ENCODE measurements at regions not wholly inside any gene's neighbourhood (a gene's known extent, or its start where the extent isn't known, plus 50 kb on each side); places are given as distances from the start of the nearest gene placed in this dataset.

- Histone ChIP-seq H3K9me3 (ENCODE audit: low read length) (no peaks in the 10 kb centered on the region), H2AFZ (ENCODE audit: low read length) (no peak overlapping the region), H3K9me2 (ENCODE audit: low read depth, low read length) (no peaks in the 10 kb centered on the region), H3K27me3 (ENCODE audit: insufficient read depth, low read length) (no peaks in the 10 kb centered on the region), H3K9ac (ENCODE audit: low read length) (no peak overlapping the region), H4K20me1 (ENCODE audit: insufficient read depth, low read length) (no peaks in the 10 kb centered on the region), H3K4me1 (ENCODE audit: insufficient read depth, low read length, severe bottlenecking) (no peaks in the 10 kb centered on the region), H3K79me2 (ENCODE audit: insufficient read depth, low read length) (no peaks in the 10 kb centered on the region), H3K4me2 (ENCODE audit: low read length) (no peak overlapping the region), H3K36me3 (ENCODE audit: insufficient read depth, low read length) (no peaks in the 10 kb centered on the region), H3F3A (ENCODE audit: insufficient read depth, low read length) (no peaks in the 10 kb centered on the region), H3K4me3 (ENCODE audit: low read depth, low read length, poor library complexity, severe bottlenecking) (no peak overlapping the region), H3K27ac (ENCODE audit: low read depth, low read length, poor library complexity, severe bottlenecking) (no peak overlapping the region)
- TF ChIP-seq EZH2 (IDR thresholded peaks at IDR 0.05; ENCODE audit: borderline replicate concordance, low read length) = no peak
- TF ChIP-seq, protein P1, sequence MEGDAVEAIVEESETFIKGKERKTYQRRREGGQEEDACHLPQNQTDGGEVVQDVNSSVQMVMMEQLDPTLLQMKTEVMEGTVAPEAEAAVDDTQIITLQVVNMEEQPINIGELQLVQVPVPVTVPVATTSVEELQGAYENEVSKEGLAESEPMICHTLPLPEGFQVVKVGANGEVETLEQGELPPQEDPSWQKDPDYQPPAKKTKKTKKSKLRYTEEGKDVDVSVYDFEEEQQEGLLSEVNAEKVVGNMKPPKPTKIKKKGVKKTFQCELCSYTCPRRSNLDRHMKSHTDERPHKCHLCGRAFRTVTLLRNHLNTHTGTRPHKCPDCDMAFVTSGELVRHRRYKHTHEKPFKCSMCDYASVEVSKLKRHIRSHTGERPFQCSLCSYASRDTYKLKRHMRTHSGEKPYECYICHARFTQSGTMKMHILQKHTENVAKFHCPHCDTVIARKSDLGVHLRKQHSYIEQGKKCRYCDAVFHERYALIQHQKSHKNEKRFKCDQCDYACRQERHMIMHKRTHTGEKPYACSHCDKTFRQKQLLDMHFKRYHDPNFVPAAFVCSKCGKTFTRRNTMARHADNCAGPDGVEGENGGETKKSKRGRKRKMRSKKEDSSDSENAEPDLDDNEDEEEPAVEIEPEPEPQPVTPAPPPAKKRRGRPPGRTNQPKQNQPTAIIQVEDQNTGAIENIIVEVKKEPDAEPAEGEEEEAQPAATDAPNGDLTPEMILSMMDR (IDR thresholded peaks at IDR 0.05; ENCODE audit: low read length) = no peak
Measured at GRCh38 chr9:14006386-14007187, 307.4 kb downstream of the NFIB start.

- no peaks in the 10 kb centered on the region for H3K27me3 ChIP-seq (ENCODE audit: insufficient read depth, low read length)
- no peak overlapping the region for H3K9ac ChIP-seq (ENCODE audit: low read length)
- H3K79me2 ChIP-seq (ENCODE audit: insufficient read depth, low read length) = no peaks in the 10 kb centered on the region
- H3K9me2 ChIP-seq (ENCODE audit: low read depth, low read length) = no peaks in the 10 kb centered on the region
- no peaks in the 10 kb centered on the region for H3K4me1 ChIP-seq (ENCODE audit: insufficient read depth, low read length, severe bottlenecking)
- H3K36me3 ChIP-seq (ENCODE audit: insufficient read depth, low read length) = no peaks in the 10 kb centered on the region
- H3F3A ChIP-seq (ENCODE audit: insufficient read depth, low read length) = no peaks in the 10 kb centered on the region
- H3K27ac ChIP-seq (ENCODE audit: low read depth, low read length, poor library complexity, severe bottlenecking) = no peak overlapping the region
- no peak overlapping the region for H3K4me2 ChIP-seq (ENCODE audit: low read length)
- no peak for TF ChIP-seq EZH2 (IDR thresholded peaks at IDR 0.05; ENCODE audit: borderline replicate concordance, low read length)
- TF ChIP-seq, protein P1 (IDR thresholded peaks at IDR 0.05; ENCODE audit: low read length) = no peak
- H3K9me3 ChIP-seq (ENCODE audit: low read length) = no peaks in the 10 kb centered on the region
- H2AFZ ChIP-seq (ENCODE audit: low read length) = no peak overlapping the region
- no peak overlapping the region for H3K4me3 ChIP-seq (ENCODE audit: low read depth, low read length, poor library complexity, severe bottlenecking)
- H4K20me1 ChIP-seq (ENCODE audit: insufficient read depth, low read length) = no peaks in the 10 kb centered on the region
Measured at GRCh38 chr9:14004110-14004509, 309.8 kb downstream of the NFIB start.

GRCh38 chr9:13994240-13994639 lies 319.7 kb downstream of the NFIB start:
- Histone ChIP-seq H3K9ac (ENCODE audit: low read length) (no peak overlapping the region), H3K4me1 (ENCODE audit: insufficient read depth, low read length, severe bottlenecking) (no peaks in the 10 kb centered on the region), H3K79me2 (ENCODE audit: insufficient read depth, low read length) (no peaks in the 10 kb centered on the region), H2AFZ (ENCODE audit: low read length) (no peak overlapping the region), H3K4me2 (ENCODE audit: low read length) (no peak overlapping the region), H3K36me3 (ENCODE audit: insufficient read depth, low read length) (no peaks in the 10 kb centered on the region), H3K4me3 (ENCODE audit: low read depth, low read length, poor library complexity, severe bottlenecking) (no peak overlapping the region), H3K27me3 (ENCODE audit: insufficient read depth, low read length) (no peaks in the 10 kb centered on the region), H3F3A (ENCODE audit: insufficient read depth, low read length) (no peaks in the 10 kb centered on the region), H3K9me3 (ENCODE audit: low read length) (no peaks in the 10 kb centered on the region), H3K27ac (ENCODE audit: low read depth, low read length, poor library complexity, severe bottlenecking) (no peak overlapping the region), H4K20me1 (ENCODE audit: insufficient read depth, low read length) (no peaks in the 10 kb centered on the region), H3K9me2 (ENCODE audit: low read depth, low read length) (no peaks in the 10 kb centered on the region)
- TF ChIP-seq, protein P1 (IDR thresholded peaks at IDR 0.05; ENCODE audit: low read length) = no peak
- TF ChIP-seq EZH2 (IDR thresholded peaks at IDR 0.05; ENCODE audit: borderline replicate concordance, low read length) = no peak
